HG03025 (cell line): ENCODE measurements at regions not wholly inside any gene's neighbourhood (a gene's known extent, or its start where the extent isn't known, plus 50 kb on each side); places are given as distances from the start of the nearest gene placed in this dataset.
"Not testable (repeated sequence)": the region's sequence is repeated elsewhere in the genome, so short reads cannot be mapped to it uniquely, and the experiment has no call there.

ENCODE experiments used
- ATAC-seq: cut with Tn5 transposase; IDR thresholded peaks from one replicate; pipeline ENCODE4 v1.9.1; 2021; ENCODE audit warnings: mild to moderate bottlenecking, moderate library complexity; ENCODE audit not compliant: unreplicated experiment, low FRiP score

DNA sequence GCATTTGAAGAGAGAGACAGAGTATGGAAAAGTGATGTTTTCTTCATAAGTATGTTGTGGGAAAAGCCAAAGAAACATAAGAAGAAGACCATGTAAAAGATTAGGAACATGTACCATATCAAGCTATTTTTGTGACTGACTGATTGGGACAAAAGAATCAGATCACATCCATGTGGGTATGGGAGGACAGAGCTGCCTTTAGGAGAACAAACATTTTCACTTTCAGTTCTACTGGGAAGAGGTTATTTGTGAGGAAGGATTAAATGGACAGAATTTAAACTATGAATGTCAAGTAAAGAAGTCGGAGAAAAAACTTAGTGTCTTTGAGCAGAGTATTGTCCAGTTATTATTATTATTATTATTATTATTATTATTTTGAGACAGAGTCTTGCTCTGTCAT is 124.4 kb upstream of the HCRTR2 start:
- no peak for ATAC-seq

DNA sequence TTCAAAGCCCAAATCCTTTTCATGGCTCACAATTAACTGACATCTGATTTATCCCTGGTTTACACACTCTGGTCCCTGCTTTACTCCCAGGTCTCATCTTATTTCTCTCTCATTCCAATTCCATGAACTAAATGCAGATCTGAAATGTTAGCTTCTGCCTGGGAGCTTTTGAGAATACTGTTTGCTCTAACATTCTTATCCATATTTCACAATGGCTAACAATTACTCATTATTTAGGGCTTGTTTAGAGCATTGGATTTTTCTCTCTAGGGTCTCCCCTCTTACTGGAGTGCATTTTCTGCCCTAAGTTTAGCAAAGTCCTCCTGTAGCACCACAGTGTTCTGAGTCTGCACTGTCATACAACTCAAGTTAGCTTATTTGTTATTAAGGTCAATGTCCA is 121.5 kb upstream of the HCRTR2 start:
- ATAC-seq = no peak

DNA sequence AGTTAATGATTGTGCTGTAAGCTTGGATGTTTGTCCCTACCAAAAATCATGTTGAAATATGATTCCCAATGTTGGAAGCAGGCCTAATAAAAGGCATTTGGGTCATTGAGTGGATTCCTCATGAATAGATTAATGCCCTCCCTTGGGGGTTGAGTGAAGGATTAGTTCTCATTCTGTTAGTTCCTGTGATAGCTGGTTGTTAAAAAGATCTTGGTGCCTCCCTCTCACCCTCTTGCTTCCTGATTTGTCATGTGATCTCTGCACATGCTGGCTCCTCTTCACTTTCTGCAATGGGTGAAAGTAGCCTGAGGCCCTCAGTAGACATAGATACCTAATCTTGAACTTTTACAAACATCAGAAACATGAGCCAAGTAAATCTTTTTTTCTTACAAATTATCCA is 115.6 kb upstream of the HCRTR2 start:
- no peak for ATAC-seq

DNA sequence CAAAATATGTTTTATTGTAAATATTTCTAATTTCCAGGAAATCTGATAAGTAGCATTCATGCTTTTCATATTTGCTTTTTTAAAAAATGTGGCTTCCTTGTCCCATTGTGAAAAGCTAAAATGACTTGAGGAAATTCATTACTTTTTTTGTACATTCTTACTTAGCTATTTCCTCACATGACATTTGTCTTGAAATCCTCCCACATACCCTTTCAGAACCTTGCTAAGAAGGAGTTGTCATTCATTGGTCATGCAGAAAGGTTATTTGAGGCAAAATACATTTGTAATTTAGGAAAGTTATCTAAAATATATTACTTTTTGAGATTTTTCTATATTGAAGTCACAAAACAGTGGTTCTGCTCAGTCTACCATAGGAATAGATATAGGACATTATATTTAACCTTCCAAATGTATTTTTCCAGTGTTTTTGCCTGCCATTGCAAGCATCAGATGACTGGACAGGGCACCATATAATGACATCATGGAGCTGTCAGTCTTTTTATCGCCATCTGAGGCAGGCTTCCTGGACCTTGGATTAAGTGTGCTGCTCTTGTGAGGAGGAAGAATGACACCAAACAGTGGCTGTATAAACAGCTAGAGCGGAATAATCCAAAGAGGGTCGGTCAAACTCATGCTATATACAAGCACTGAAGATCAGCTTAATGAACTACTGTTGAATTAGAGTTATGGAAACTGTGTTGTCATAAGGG is 109.4 kb upstream of the HCRTR2 start:
- ATAC-seq = no peak

DNA sequence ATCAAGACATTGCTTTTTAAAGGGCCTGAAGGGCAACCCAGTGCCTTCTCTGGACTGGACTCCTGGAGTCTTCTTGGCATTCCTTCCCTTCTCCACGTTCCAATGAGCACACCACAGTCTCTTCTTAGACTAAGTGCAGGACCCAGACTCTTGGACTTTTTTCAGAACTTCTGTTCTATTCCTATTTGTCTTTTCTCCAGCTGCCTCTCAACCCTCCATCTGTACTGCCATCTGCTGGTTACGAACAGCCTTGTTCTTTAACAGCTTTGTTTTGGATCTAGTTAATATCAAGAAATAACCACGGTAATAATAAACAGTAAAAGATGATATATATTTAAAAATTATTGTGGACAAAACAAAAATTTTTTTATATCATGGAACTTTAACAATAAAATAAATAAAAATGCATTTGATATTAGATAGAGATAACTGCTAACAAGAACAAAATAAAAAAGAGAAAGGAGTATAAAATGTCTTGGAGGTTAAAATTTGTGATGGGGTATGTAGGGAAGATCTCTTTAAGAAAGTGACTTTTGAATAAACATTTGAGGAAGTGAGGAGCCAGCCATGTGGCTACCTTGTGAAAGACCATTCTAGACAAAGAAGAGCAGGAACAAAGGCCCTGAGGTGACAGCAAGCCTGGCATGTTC is 105.1 kb upstream of the HCRTR2 start:
- ATAC-seq = no peak

DNA sequence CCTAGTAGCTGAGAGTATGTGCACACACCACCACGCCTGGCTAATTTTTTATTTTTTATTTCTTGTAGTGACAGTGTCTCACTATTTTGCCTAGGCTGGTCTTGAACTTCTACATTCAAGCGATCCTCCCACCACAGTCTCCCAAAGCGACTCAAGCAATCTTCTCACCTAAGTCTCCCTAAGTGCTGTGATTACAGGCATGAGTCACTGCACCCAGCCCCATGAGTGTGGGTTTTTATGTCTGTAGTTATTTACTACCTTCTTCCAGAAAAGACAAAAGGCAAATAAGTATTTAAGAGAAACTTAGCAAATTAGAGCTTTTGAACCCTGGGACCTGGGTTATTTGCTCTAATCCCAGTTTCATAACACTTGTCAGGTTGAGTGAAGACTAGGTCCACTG is 92.3 kb upstream of the HCRTR2 start:
- no peak for ATAC-seq

DNA sequence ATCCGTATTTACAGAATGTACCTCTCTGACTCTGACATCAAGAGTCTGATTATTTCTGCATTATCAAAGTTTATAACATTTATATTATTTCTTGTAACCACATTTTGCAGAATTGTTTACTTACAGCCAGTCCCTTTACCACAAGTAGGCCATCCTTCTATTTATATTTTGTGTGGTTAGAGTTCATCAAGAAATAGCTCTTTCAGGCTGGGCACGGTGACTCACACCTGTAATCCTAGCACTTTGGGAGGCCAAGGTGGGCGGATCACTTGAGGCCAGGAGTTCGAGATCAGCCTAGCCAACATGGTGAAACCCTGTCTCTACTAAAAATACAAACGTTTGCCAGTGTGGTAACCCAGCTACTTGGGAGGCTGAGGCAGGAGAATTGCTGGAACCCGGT is 86.3 kb upstream of the HCRTR2 start:
- ATAC-seq = not testable (repeated sequence)

DNA sequence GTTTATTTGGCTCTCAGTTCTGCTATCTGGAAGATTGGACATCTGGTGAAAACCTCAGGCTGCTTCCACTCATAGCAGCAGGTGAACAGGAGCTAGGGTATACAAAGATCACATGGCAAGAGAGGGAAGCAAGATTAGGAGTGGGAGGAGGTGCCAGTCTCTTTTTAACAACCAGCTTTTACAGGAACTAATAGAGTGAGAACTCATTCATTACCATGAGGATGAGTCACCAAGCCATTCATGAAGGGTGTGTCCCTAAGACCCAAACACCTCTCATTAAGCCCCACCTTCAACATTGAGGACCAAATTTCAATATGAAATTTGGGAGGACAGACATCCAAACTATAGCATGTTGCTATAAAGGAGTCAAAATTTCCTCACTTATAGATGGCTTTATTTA is 85.4 kb upstream of the HCRTR2 start:
- no peak for ATAC-seq

DNA sequence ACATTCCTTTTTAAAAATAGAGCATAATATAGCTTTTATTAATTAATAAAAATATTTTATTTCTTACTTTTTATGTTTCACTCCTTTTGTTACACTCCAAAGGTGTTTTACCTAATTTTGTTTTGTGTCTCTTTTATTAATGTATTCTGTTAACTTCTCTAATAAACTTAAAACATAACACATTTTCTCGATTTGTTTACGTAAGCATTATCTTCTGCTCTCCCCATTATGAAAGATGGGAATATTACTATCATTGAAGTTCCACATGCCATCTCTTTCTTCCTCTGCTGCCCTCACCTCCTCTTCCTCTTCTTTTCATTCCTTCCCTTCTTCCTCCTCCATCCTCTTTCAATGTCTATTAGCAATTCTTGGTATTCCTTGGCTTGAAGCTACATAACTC is 85.0 kb upstream of the HCRTR2 start:
- no peak for ATAC-seq

DNA sequence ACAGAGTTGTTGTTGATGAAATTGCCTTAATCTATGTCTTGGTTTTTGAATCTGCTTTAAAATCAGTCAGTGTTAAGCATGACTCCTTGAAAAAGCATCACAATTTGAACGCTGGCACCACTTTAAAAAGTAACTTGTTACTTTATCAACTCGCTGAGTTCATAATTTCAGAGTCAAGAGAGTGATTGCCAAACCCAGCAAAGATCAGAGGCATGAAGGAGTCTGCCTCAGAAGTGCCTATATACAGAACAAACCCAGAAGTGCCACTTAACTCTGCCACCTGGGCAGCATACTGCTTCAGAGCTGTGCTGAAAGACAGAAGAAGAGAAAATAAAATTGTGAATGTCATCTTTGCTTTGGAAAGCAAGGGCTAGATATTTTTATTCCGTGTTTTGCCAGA is 73.6 kb upstream of the HCRTR2 start:
- ATAC-seq = no peak

DNA sequence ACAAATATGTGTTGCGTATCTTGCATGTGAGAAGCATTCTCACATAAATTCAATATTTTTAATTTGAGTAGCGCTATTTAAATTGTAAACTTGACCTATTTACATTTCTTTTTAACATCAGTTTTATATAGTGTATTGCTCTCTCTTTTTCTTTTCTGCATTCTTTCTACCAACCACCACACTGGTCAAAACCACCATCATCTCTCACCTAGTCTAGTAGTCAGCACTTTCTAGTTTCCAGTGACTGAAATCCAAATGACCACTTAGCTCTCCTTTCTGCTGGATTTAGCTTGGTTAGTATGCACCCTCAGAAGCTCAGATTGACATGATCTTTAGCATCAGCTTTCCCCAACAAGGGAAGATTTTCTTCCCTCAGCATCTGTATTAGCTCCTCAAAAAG is 73.2 kb upstream of the HCRTR2 start:
- ATAC-seq = no peak

DNA sequence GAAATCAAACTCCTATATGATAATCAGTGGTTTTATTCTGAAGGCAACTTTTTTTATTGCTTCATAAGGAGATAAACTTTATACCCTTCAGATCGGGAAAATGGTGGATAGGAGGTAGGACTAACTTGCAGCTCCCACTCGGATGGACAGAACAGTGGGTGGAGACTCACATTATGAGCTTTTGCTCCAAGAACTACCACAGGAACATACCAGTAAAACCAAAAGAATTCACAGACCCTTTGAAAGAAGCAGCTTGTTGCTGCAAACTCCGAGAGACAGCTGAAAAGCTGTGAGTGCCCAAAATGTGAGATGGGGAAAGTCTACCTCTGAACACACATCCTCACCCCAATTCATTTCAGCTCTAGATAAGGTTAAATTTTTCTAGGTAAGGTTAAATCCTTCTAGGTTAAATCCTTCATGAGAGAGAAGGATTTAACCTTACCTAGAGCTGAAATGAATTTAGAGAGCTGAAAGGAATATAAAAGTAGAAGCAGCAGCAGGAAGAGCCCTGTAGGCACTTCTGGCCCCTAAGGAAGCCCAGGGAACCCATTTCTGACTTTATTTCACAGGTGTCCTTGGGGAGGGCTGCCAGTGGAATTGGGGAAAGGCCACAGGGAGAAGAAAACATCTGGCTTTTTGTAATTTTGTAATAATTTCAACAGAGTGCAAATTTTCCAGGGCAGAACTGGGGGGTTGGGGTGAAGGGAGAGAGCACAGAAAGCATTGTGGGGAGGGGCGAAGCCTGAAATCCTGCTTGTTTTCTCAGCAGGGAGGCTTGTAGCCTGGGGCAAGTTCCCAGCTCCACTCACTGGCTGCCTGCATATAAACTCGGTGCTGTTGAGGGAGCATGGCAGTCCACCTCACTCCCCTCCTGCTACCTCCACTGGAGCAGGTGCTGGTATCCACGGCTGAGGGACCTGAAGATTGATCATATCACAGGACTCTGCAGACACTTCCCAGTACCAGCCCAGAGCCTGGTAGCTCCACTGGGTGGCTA is 65.9 kb upstream of the HCRTR2 start:
- ATAC-seq = no peak

DNA sequence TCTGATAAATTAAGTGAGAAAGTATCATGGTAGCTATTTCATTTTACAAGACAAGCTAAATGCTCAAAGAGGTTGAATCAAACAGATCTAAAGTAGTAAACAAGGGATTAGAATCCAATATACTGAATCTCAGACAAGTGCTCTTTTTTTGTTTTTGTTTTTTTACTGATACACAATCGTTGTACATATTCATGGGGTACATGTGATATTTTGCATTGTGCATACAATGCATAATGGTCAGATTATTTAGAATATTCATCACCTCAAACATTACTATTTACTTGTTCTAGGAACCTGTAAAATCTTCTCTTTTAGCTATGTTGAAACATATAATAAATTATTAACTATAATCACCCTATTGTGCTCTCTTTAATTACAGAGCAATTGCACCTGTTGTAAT is 57.0 kb upstream of the HCRTR2 start:
- no peak for ATAC-seq

DNA sequence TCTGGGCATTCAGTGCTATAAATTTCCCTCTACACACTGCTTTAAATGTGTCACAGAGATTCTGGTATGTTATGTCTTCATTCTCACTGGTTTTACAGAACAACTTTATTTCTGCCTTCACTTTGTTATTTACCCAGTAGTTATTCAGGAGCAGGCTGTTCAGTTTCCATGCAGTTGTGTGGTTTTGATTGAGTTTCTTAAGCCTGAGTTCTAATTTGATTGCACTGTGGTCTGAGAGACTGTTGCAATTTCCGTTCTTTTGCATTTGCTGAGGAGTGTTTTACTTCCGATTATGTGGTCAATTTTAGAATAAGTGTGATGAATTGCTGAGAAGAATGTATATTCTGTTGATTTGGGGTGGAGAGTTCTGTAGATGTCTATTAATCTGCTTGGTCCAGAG is 50.1 kb upstream of the HCRTR2 start:
- ATAC-seq = not testable (repeated sequence)
